ENCODE measurements at regions not wholly inside any gene's neighbourhood (a gene's known extent, or its start where the extent isn't known, plus 50 kb on each side); places are given as distances from the start of the nearest gene placed in this dataset.

DNA sequence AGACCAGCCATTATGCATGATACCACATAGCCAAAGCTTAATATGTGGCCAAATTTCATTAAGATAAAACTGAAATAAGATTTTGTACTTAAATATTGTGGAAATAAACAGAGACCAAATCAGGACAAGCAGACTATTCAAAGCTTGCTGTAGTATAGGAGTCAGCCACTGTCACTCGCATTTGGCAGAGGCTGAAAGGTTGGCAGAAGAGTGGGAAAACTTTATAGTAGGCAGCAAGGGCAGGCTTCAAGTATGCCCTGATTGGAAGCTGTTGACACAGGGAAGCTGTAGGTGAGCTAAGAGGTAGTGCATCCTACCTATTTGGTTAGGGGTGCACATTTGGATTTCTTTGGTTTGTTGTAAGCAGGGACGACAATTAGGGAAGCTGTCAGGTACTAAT is 202.5 kb upstream of the PDZRN3 start:
- TF ChIP-seq, protein P1, sequence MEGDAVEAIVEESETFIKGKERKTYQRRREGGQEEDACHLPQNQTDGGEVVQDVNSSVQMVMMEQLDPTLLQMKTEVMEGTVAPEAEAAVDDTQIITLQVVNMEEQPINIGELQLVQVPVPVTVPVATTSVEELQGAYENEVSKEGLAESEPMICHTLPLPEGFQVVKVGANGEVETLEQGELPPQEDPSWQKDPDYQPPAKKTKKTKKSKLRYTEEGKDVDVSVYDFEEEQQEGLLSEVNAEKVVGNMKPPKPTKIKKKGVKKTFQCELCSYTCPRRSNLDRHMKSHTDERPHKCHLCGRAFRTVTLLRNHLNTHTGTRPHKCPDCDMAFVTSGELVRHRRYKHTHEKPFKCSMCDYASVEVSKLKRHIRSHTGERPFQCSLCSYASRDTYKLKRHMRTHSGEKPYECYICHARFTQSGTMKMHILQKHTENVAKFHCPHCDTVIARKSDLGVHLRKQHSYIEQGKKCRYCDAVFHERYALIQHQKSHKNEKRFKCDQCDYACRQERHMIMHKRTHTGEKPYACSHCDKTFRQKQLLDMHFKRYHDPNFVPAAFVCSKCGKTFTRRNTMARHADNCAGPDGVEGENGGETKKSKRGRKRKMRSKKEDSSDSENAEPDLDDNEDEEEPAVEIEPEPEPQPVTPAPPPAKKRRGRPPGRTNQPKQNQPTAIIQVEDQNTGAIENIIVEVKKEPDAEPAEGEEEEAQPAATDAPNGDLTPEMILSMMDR (IDR thresholded peaks at IDR 0.05) = no peak
- no peak for TF ChIP-seq POLR2A (IDR thresholded peaks at IDR 0.05)
- no peak for TF ChIP-seq POLR2AphosphoS5 (IDR thresholded peaks at IDR 0.05; ENCODE audit: insufficient read depth in 1 of 2, low read depth in 1 of 2)

Data from vagina (tissue), 2 donors.